B cell (primary cell): ENCODE measurements at regions not wholly inside any gene's neighbourhood (a gene's known extent, or its start where the extent isn't known, plus 50 kb on each side); places are given as distances from the start of the nearest gene placed in this dataset.

Source experiments
- ATAC-seq: fragments of 200-7000 bp; cut with Tn5 transposase; one replicate; pipeline ENCODE4 v1.10.0; 2021; ENCODE audit warnings: low read depth, mild to moderate bottlenecking, moderate number of reproducible peaks, moderate library complexity
- CTCF ChIA-PET: fragments of 350-600 bp; sonication (Branson Sonifier 250); formaldehyde crosslinking; loops from one replicate; lab custom pipeline; 2021; ENCODE audit warnings: antibody characterized with exemption, inconsistent platforms; lab: Charles Lee
- POLR2A ChIA-PET: fragments of 350-600 bp; sonication (Branson Sonifier 250); formaldehyde crosslinking; loops from one replicate; lab custom pipeline; 2021; ENCODE audit warnings: antibody characterized with exemption; lab: Charles Lee
- DNase-seq: peaks from one replicate; pipeline ENCODE4 v3.0.0; 2013
- H2AFZ ChIP-seq: 2 replicates; pipeline ENCODE4 v1.6.1; 2012; ENCODE audit warnings: mild to moderate bottlenecking, low read depth, low read length; ENCODE audit not compliant: insufficient read depth, poor library complexity, severe bottlenecking
- H3K27ac ChIP-seq, 2 donors: 1 replicate in 1 of 2; 2 replicates in 1 of 2; pipeline ENCODE4 v1.5.1; 2012 to 2013; ENCODE audit warnings: low read length in 2 of 2, mild to moderate bottlenecking in 2 of 2, moderate library complexity in 1 of 2
- H3K27me3 ChIP-seq, 4 experiments: fragments of 200-600 bp in 1 of 4; sonication (generic) in 1 of 4; replicated peaks in 1 of 4; 1 replicate in 2 of 4; 2 replicates in 2 of 4; pipeline versions ENCODE4 v1.6.1 to v1.7.0; 2013 to 2016; ENCODE audit warnings: low read length in 3 of 4, mild to moderate bottlenecking in 2 of 4, mixed read lengths in 1 of 4, moderate library complexity in 1 of 4; ENCODE audit not compliant: insufficient read depth in 4 of 4, control insufficient read depth in 3 of 4; ENCODE audit errors: control extremely low read depth in 1 of 4
- H3K36me3 ChIP-seq, 2 experiments: replicated peaks in 1 of 2; 1 replicate in 1 of 2; 2 replicates in 1 of 2; pipeline versions ENCODE4 v1.6.1 to v1.7.1; 2013; ENCODE audit warnings: low read length in 1 of 2; ENCODE audit not compliant: insufficient read depth in 2 of 2, control insufficient read depth in 1 of 2; ENCODE audit errors: control extremely low read depth in 1 of 2, extremely low read depth in 1 of 2
- H3K4me1 ChIP-seq, 2 donors: fragments of 200-600 bp in 1 of 2; sonication (generic) in 1 of 2; 1 replicate in 1 of 2; 2 replicates in 1 of 2; pipeline versions ENCODE4 v1.5.1 to v1.6.1; 2013 to 2017; ENCODE audit warnings: low read length in 2 of 2; ENCODE audit not compliant: control insufficient read depth in 2 of 2, insufficient read depth in 2 of 2
- H3K4me2 ChIP-seq: replicated peaks from 2 replicates; pipeline ENCODE3; 2012; ENCODE audit warnings: mild to moderate bottlenecking, low read depth, low read length; ENCODE audit not compliant: poor library complexity, severe bottlenecking
- H3K4me3 ChIP-seq, 5 experiments: fragments of 200-600 bp in 1 of 5; sonication (generic) in 1 of 5; 1 replicate in 3 of 5; 2 replicates in 2 of 5; pipeline versions ENCODE4 v1.5.1 to v1.7.0; 2011 to 2016; ENCODE audit warnings: low read length in 4 of 5, mild to moderate bottlenecking in 4 of 5, low read depth in 2 of 5, control low read depth in 1 of 5, moderate library complexity in 1 of 5; ENCODE audit not compliant: insufficient read depth in 1 of 5; ENCODE audit errors: control extremely low read depth in 1 of 5, extremely low read depth in 1 of 5
- H3K79me2 ChIP-seq: fragments of 200-600 bp; sonication (generic); one replicate; pipeline ENCODE4 v1.6.0; 2016; ENCODE audit warnings: low read length; ENCODE audit not compliant: control insufficient read depth, insufficient read depth
- H3K9ac ChIP-seq: fragments of 200-600 bp; sonication (generic); 2 replicates; pipeline ENCODE4 v1.6.1; 2017; ENCODE audit warnings: mild to moderate bottlenecking, low read length, moderate library complexity
- H3K9me3 ChIP-seq, 3 donors: one replicate each; pipeline versions ENCODE4 v1.6.1 to v1.7.1; 2013; ENCODE audit warnings: low read length in 2 of 3; ENCODE audit not compliant: control insufficient read depth in 2 of 3, insufficient read depth in 1 of 3; ENCODE audit errors: control extremely low read depth in 1 of 3
- H4K20me1 ChIP-seq: 2 replicates; pipeline ENCODE4 v1.6.0; 2012; ENCODE audit warnings: mild to moderate bottlenecking, low read length; ENCODE audit not compliant: insufficient read depth, control insufficient read depth, poor library complexity, severe bottlenecking
- H3K27ac Mint-ChIP-seq: one replicate; pipeline ENCODE4 v1.8.0; 2021; ENCODE audit warnings: mixed read lengths
- H3K27me3 Mint-ChIP-seq: one replicate; pipeline ENCODE4 v1.8.0; 2021; ENCODE audit warnings: mixed read lengths
- H3K4me1 Mint-ChIP-seq: one replicate; pipeline ENCODE4 v1.8.0; 2021; ENCODE audit warnings: mixed read lengths
- H3K4me3 Mint-ChIP-seq: one replicate; pipeline ENCODE4 v1.8.0; 2021; ENCODE audit warnings: mixed read lengths
- H3K9me3 Mint-ChIP-seq: one replicate; pipeline ENCODE4 v1.8.0; 2022; ENCODE audit warnings: mixed read lengths; ENCODE audit not compliant: insufficient read depth
- EZH2 ChIP-seq: IDR thresholded peaks from 2 replicates; pipeline ENCODE4 v1.6.1; 2012; ENCODE audit warnings: borderline replicate concordance, low read depth, mild to moderate bottlenecking, moderate library complexity, low read length; ENCODE audit not compliant: insufficient read depth, poor library complexity, severe bottlenecking
- WGBS: methylation state at CpG from one replicate; pipeline ENCODE4 v1.1.5; 2013; ENCODE audit warnings: missing lambda C conversion rate; ENCODE audit not compliant: insufficient coverage; 5-methylcytosine and 5-hydroxymethylcytosine counted together
- intact Hi-C: fragments of 100-400 bp; cut with micrococcal nuclease; formaldehyde crosslinking; loops from one replicate; pipeline ENCODE4 v1.10.0; 2022
- TF ChIP-seq, protein P1 (sequence below): fragments of 200-600 bp; IDR thresholded peaks from one replicate; pipeline ENCODE4 v1.8.0; 2022; ENCODE audit warnings: antibody characterized with exemption, mild to moderate bottlenecking

DNA sequence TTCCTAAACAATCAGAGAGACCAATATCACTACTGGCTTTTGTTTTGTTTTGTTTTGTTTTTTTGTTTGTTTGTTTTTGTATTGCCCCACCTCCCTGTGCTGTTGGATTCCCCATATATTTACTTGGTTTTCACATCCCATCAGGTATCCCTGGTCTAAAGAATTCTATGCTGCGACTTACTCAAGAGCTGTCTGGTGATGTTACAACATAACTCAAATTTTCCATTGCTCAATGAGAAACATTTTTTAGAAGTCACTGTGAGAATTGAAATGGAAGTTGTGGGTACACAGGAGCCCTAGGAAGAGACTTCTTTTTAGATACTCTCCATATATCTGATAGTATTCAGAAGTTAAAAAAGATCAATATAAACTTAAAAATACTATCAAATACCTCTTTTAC, 181.4 kb downstream of the KLF5 start:
- intact Hi-C loops: no loop called here
- ChIA-PET CTCF (no interaction called here), POLR2A (no interaction called here)
- H3K9me3 Mint-ChIP-seq: peaks cover 3% of the 10 kb centered on the region
- no CpG with 5 or more reads among the region's 1 CpG for WGBS
- DNase-seq (no peak), ATAC-seq (no peak)
- TF ChIP-seq, protein P1, sequence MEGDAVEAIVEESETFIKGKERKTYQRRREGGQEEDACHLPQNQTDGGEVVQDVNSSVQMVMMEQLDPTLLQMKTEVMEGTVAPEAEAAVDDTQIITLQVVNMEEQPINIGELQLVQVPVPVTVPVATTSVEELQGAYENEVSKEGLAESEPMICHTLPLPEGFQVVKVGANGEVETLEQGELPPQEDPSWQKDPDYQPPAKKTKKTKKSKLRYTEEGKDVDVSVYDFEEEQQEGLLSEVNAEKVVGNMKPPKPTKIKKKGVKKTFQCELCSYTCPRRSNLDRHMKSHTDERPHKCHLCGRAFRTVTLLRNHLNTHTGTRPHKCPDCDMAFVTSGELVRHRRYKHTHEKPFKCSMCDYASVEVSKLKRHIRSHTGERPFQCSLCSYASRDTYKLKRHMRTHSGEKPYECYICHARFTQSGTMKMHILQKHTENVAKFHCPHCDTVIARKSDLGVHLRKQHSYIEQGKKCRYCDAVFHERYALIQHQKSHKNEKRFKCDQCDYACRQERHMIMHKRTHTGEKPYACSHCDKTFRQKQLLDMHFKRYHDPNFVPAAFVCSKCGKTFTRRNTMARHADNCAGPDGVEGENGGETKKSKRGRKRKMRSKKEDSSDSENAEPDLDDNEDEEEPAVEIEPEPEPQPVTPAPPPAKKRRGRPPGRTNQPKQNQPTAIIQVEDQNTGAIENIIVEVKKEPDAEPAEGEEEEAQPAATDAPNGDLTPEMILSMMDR: no peak
- no peak for TF ChIP-seq EZH2
- Histone ChIP-seq H2AFZ (no peak overlapping the region), H3K27me3 (no peaks in the 10 kb centered on the region), H3K36me3 (no peaks in the 10 kb centered on the region), H3K9me3 (no peaks in the 10 kb centered on the region), H3K9ac (no peak overlapping the region), H3K79me2 (no peaks in the 10 kb centered on the region), H3K4me2 (no peak overlapping the region), H4K20me1 (no peaks in the 10 kb centered on the region), H3K4me1 (no peaks in the 10 kb centered on the region), H3K27ac (no peak overlapping the region), H3K4me3 (no peak overlapping the region)
- H3K27me3 Mint-ChIP-seq: peaks cover 3% of the 10 kb centered on the region
- H3K4me3 Mint-ChIP-seq: no peak overlapping the region
- no peak overlapping the region for H3K27ac Mint-ChIP-seq
- no peaks in the 10 kb centered on the region for H3K4me1 Mint-ChIP-seq

DNA sequence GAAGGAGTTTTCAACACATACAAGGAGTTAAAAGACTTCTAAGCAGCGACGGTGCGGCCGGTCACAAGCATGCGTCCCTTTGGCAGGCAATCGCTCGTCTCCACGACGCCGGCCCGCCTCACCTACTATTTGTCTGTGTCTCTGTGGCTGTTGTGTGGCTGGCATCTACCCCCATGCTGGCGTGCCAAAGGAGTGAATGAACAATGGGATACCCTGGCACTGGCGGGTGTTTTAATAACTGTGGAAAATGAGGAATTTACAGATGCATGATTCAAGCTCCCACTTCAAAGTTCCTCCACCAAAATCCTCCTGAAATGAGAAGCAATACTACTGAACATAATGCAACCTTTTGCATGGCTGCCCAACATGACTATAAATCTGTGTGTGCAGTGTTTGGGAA, 176.6 kb downstream of the KLF5 start:
- POLR2A ChIA-PET: no interaction called here
- H3K9ac ChIP-seq: no peak overlapping the region
- H3K27ac ChIP-seq: no peak overlapping the region
- WGBS: 95% methylated on average over 12 of the region's 13 CpGs
- TF ChIP-seq EZH2: no peak
- TF ChIP-seq, protein P1: no peak
- Mint-ChIP-seq H3K27ac (no peak overlapping the region), H3K4me3 (no peak overlapping the region), H3K27me3 (peaks cover 3% of the 10 kb centered on the region), H3K9me3 (peaks cover 3% of the 10 kb centered on the region), H3K4me1 (no peaks in the 10 kb centered on the region)
- no peaks in the 10 kb centered on the region for H3K9me3 ChIP-seq
- H3K4me2 ChIP-seq: no peak overlapping the region
- DNase-seq: no peak
- no peaks in the 10 kb centered on the region for H4K20me1 ChIP-seq
- intact Hi-C loops: no loop called here
- CTCF ChIA-PET: no interaction called here
- no peaks in the 10 kb centered on the region for H3K4me1 ChIP-seq
- no peaks in the 10 kb centered on the region for H3K27me3 ChIP-seq
- no peaks in the 10 kb centered on the region for H3K79me2 ChIP-seq
- H3K36me3 ChIP-seq: no peaks in the 10 kb centered on the region
- no peak overlapping the region for H2AFZ ChIP-seq
- no peak overlapping the region for H3K4me3 ChIP-seq
- ATAC-seq: no peak
